PC-9 (cell line): ENCODE measurements at regions not wholly inside any gene's neighbourhood (a gene's known extent, or its start where the extent isn't known, plus 50 kb on each side); places are given as distances from the start of the nearest gene placed in this dataset.

Experiments used
- CTCF ChIP-seq: fragments of 200-600 bp; sonication (generic); conservative IDR thresholded peaks from 2 replicates; pipeline ENCODE4 v1.6.1; 2017; ENCODE audit warnings: mixed run types, antibody characterized with exemption, mild to moderate bottlenecking, moderate library complexity
- EZH2 ChIP-seq: fragments of 200-600 bp; sonication (generic); IDR thresholded peaks from 2 replicates; pipeline ENCODE4 v1.8.0; 2017; ENCODE audit warnings: antibody characterized with exemption, low read depth

- TF ChIP-seq CTCF (no peak), EZH2 (no peak)
These were observed 1365.0 kb downstream of the EFNB2 start for GRCh38 chr13:105170438-105170837.
